Loucy (cell line): ENCODE measurements at regions not wholly inside any gene's neighbourhood (a gene's known extent, or its start where the extent isn't known, plus 50 kb on each side); places are given as distances from the start of the nearest gene placed in this dataset.

Source experiments
- H2AFZ ChIP-seq: fragments of 200-600 bp; sonication (generic); 2 replicates; pipeline ENCODE4 v1.6.0; 2016; ENCODE audit warnings: antibody characterized with exemption, mild to moderate bottlenecking, low read length, moderate library complexity
- H3F3A ChIP-seq: fragments of 200-600 bp; 2 replicates; pipeline ENCODE4 v1.6.0; 2016; ENCODE audit warnings: antibody characterized with exemption, low read depth, mild to moderate bottlenecking
- H3K27me3 ChIP-seq: fragments of 200-600 bp; sonication (generic); 2 replicates; pipeline ENCODE4 v1.6.1; 2014; ENCODE audit warnings: low read length, mild to moderate bottlenecking; ENCODE audit not compliant: insufficient read depth, poor library complexity, severe bottlenecking
- H3K36me3 ChIP-seq: fragments of 200-600 bp; sonication (generic); 2 replicates; pipeline ENCODE4 v1.6.1; 2016; ENCODE audit warnings: low read length; ENCODE audit not compliant: insufficient read depth
- H3K4me1 ChIP-seq: fragments of 200-600 bp; sonication (generic); 2 replicates; pipeline ENCODE4 v1.5.1; 2014; ENCODE audit warnings: low read length, mild to moderate bottlenecking; ENCODE audit not compliant: insufficient read depth, poor library complexity, severe bottlenecking
- H3K4me2 ChIP-seq: fragments of 200-600 bp; sonication (generic); 2 replicates; pipeline ENCODE4 v1.6.0; 2014; ENCODE audit warnings: antibody characterized with exemption, low read length, low read depth, mild to moderate bottlenecking; ENCODE audit not compliant: poor library complexity, severe bottlenecking
- H3K4me3 ChIP-seq: fragments of 200-600 bp; sonication (generic); 2 replicates; pipeline ENCODE4 v1.5.1; 2014; ENCODE audit warnings: low read length, mild to moderate bottlenecking, mixed read lengths; ENCODE audit not compliant: poor library complexity, severe bottlenecking
- H3K79me2 ChIP-seq: fragments of 200-600 bp; sonication (generic); 2 replicates; pipeline ENCODE4 v1.6.1; 2014; ENCODE audit warnings: low read length; ENCODE audit not compliant: insufficient read depth
- H3K9ac ChIP-seq: fragments of 200-600 bp; sonication (generic); 2 replicates; pipeline ENCODE4 v1.6.0; 2014; ENCODE audit warnings: mild to moderate bottlenecking, low read depth, low read length, moderate library complexity; ENCODE audit not compliant: poor library complexity, severe bottlenecking
- H3K9me2 ChIP-seq: fragments of 200-600 bp; sonication (generic); replicated peaks from 2 replicates; pipeline ENCODE4 v1.6.1; 2016; ENCODE audit warnings: low read depth, low read length, mixed read lengths
- H3K9me3 ChIP-seq: fragments of 200-600 bp; sonication (generic); 2 replicates; pipeline ENCODE4 v1.6.1; 2014; ENCODE audit warnings: mild to moderate bottlenecking, antibody characterized with exemption, low read length, low read depth; ENCODE audit not compliant: insufficient read depth
- H4K20me1 ChIP-seq: fragments of 200-600 bp; sonication (generic); 2 replicates; pipeline ENCODE4 v1.6.0; 2014; ENCODE audit warnings: antibody characterized with exemption, low read length, mild to moderate bottlenecking; ENCODE audit not compliant: insufficient read depth, poor library complexity, severe bottlenecking
- CTCF ChIP-seq: fragments of 200-600 bp; sonication (generic); conservative IDR thresholded peaks from 2 replicates; pipeline ENCODE4 v1.5.1; 2014; ENCODE audit warnings: mild to moderate bottlenecking, antibody characterized with exemption, low read length
- EZH2phosphoT487 ChIP-seq: fragments of 200-600 bp; IDR thresholded peaks from 2 replicates; pipeline ENCODE4 v1.6.1; 2018; ENCODE audit warnings: antibody characterized with exemption, mild to moderate bottlenecking, moderate library complexity, borderline replicate concordance

GRCh38 chr4:110778521-110778920, 155.6 kb upstream of the PITX2 start:
- TF ChIP-seq EZH2phosphoT487 (no peak), CTCF (no peak)
- no peaks in the 10 kb centered on the region for H3K9me2 ChIP-seq
- no peaks in the 10 kb centered on the region for H3F3A ChIP-seq
- no peaks in the 10 kb centered on the region for H3K36me3 ChIP-seq
- no peak overlapping the region for H2AFZ ChIP-seq
- no peak overlapping the region for H3K4me3 ChIP-seq
- H3K79me2 ChIP-seq = no peaks in the 10 kb centered on the region
- peaks cover 28% of the 10 kb centered on the region for H3K27me3 ChIP-seq
- H3K9ac ChIP-seq = no peak overlapping the region
- no peak overlapping the region for H3K4me2 ChIP-seq
- H3K9me3 ChIP-seq = no peaks in the 10 kb centered on the region
- no peaks in the 10 kb centered on the region for H3K4me1 ChIP-seq
- no peaks in the 10 kb centered on the region for H4K20me1 ChIP-seq

GRCh38 chr4:110780538-110780937, 157.7 kb upstream of the PITX2 start:
- Histone ChIP-seq H4K20me1 (no peaks in the 10 kb centered on the region), H3F3A (no peaks in the 10 kb centered on the region), H3K9ac (no peak overlapping the region), H2AFZ (no peak overlapping the region), H3K27me3 (peaks cover 15% of the 10 kb centered on the region), H3K4me2 (no peak overlapping the region), H3K4me3 (no peak overlapping the region), H3K9me2 (no peaks in the 10 kb centered on the region), H3K9me3 (no peaks in the 10 kb centered on the region), H3K36me3 (no peaks in the 10 kb centered on the region), H3K4me1 (no peaks in the 10 kb centered on the region), H3K79me2 (no peaks in the 10 kb centered on the region)
- TF ChIP-seq CTCF (no peak), EZH2phosphoT487 (no peak)

GRCh38 chr4:110781944-110782343, 159.1 kb upstream of the PITX2 start:
- Histone ChIP-seq H2AFZ (no peak overlapping the region), H3K4me2 (no peak overlapping the region), H3K27me3 (peaks cover 10% of the 10 kb centered on the region), H3K9ac (no peak overlapping the region), H3K9me3 (no peaks in the 10 kb centered on the region), H4K20me1 (no peaks in the 10 kb centered on the region), H3K79me2 (no peaks in the 10 kb centered on the region), H3K4me3 (no peak overlapping the region), H3K9me2 (no peaks in the 10 kb centered on the region), H3F3A (no peaks in the 10 kb centered on the region), H3K36me3 (no peaks in the 10 kb centered on the region), H3K4me1 (no peaks in the 10 kb centered on the region)
- TF ChIP-seq EZH2phosphoT487 = no peak
- TF ChIP-seq CTCF = no peak
